ENCODE measurements at regions not wholly inside any gene's neighbourhood (a gene's known extent, or its start where the extent isn't known, plus 50 kb on each side); places are given as distances from the start of the nearest gene placed in this dataset.

DNA sequence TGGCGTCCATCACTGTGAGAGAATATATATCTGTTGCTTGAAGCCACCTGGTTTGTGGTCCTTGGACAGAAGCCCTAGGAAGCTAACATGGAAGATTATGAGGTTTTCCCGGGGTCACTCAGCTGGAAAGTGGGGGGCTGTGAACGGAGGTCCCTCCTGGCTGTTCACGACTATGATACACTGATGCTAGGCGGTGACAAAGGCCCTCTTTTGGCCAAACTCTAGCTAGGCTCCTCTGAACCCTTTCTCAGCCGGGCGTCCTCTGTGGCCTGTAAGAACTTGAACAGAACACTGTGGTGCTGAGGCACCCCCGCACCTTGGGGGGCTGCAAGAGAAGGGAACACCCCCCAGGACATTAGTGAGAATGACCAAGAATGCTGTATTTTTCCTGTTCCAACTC, 164.6 kb downstream of the TFCP2L1 start:
- Histone ChIP-seq H3K4me1 (ENCODE audit: control insufficient read depth, extremely low read depth, insufficient read depth, low read length) (no peaks in the 10 kb centered on the region), H2AFZ (ENCODE audit: low read depth, low read length) (no peak overlapping the region), H3K27me3 (ENCODE audit: control insufficient read depth in 2 of 2, insufficient read depth in 2 of 2, low read length in 2 of 2) (no peaks in the 10 kb centered on the region), H3K36me3 (ENCODE audit: control insufficient read depth in 2 of 2, extremely low read depth in 1 of 2, insufficient read depth in 2 of 2, low read length in 2 of 2) (no peaks in the 10 kb centered on the region), H4K20me1 (replicated peaks; ENCODE audit: control insufficient read depth, extremely low read depth, insufficient read depth, low read length) (no peaks in the 10 kb centered on the region), H3K79me2 (ENCODE audit: control insufficient read depth, insufficient read depth, low read length) (no peaks in the 10 kb centered on the region), H3K4me3 (replicated peaks in 1 of 3; ENCODE audit: insufficient read depth in 1 of 3, low read depth in 1 of 3, low read length in 3 of 3) (no peak overlapping the region), H3K4me2 (ENCODE audit: insufficient read depth, low read length) (no peak overlapping the region), H3K9me3 (replicated peaks; ENCODE audit: control insufficient read depth, insufficient read depth, low read length) (no peaks in the 10 kb centered on the region), H3K27ac (ENCODE audit: insufficient read depth, low read depth, low read length) (no peak overlapping the region), H3K9ac (replicated peaks; ENCODE audit: extremely low read depth, insufficient read depth, low read length) (no peak overlapping the region), H3K9me1 (replicated peaks; ENCODE audit: control insufficient read depth, extremely low read depth, insufficient read depth, low read length) (no peaks in the 10 kb centered on the region)
- TF ChIP-seq GATA2 (IDR thresholded peaks at IDR 0.05; ENCODE audit: insufficient read depth, insufficient read length, low read depth, low read length), result no peak
- TF ChIP-seq JUN (IDR thresholded peaks at IDR 0.05; ENCODE audit: borderline replicate concordance, insufficient read depth, insufficient read length, low read depth), result no peak
- TF ChIP-seq MYC (IDR thresholded peaks at IDR 0.05; ENCODE audit: low read depth, low read length), result no peak
- TF ChIP-seq EZH2 (IDR thresholded peaks at IDR 0.05; ENCODE audit: borderline replicate concordance, low read depth, low read length, severe bottlenecking), result no peak
- TF ChIP-seq POLR2AphosphoS5 (IDR thresholded peaks at IDR 0.05; ENCODE audit: insufficient read depth, low read depth, low read length), result no peak
- TF ChIP-seq, protein P1, sequence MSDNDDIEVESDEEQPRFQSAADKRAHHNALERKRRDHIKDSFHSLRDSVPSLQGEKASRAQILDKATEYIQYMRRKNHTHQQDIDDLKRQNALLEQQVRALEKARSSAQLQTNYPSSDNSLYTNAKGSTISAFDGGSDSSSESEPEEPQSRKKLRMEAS (IDR thresholded peaks at IDR 0.05; ENCODE audit: insufficient read depth, insufficient read length), result no peak
- no peak for TF ChIP-seq POLR2A (IDR thresholded peaks at IDR 0.05; ENCODE audit: low read depth, low read length)
- TF ChIP-seq FOS (IDR thresholded peaks at IDR 0.05; ENCODE audit: borderline replicate concordance, insufficient read depth, low read length), result no peak
- TF ChIP-seq, protein P2, sequence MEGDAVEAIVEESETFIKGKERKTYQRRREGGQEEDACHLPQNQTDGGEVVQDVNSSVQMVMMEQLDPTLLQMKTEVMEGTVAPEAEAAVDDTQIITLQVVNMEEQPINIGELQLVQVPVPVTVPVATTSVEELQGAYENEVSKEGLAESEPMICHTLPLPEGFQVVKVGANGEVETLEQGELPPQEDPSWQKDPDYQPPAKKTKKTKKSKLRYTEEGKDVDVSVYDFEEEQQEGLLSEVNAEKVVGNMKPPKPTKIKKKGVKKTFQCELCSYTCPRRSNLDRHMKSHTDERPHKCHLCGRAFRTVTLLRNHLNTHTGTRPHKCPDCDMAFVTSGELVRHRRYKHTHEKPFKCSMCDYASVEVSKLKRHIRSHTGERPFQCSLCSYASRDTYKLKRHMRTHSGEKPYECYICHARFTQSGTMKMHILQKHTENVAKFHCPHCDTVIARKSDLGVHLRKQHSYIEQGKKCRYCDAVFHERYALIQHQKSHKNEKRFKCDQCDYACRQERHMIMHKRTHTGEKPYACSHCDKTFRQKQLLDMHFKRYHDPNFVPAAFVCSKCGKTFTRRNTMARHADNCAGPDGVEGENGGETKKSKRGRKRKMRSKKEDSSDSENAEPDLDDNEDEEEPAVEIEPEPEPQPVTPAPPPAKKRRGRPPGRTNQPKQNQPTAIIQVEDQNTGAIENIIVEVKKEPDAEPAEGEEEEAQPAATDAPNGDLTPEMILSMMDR (IDR thresholded peaks at IDR 0.05; ENCODE audit: extremely low read depth in 1 of 2, insufficient read depth in 1 of 2, low read depth in 1 of 2, low read length in 2 of 2), result no peak
- no peak for FAIRE-seq
- POLR2A ChIA-PET, result no interaction called here
- CTCF ChIA-PET, result no interaction called here
- intact Hi-C loops (cut with micrococcal nuclease), result loop anchor here (10.0 kb wide), 1 partner anchor 204 kb away; no protein-coding TSS in a partner anchor
- BruUV-seq (replicated peaks), result no TSS peak
- dilution Hi-C loops (cut with MboI; ENCODE audit: extremely low pct_ligation_motif_present, low sequenced_read_pairs), result no loop called here
- DNase-seq (ENCODE audit: low read depth, low spot score), result no peak
